ENCODE measurements at regions not wholly inside any gene's neighbourhood (a gene's known extent, or its start where the extent isn't known, plus 50 kb on each side); places are given as distances from the start of the nearest gene placed in this dataset.

GRCh38 chr3:64303401-64303800 lies 78.1 kb upstream of the PRICKLE2 start:
- DNase-seq (no peak), ATAC-seq (ENCODE audit: insufficient read depth, low read depth) (no peak)
- no peaks in the 10 kb centered on the region for H3K79me2 ChIP-seq (ENCODE audit: insufficient read depth, low read length)
- no peak overlapping the region for H3K4me2 ChIP-seq (ENCODE audit: insufficient read depth, low read length)
- TF ChIP-seq EZH2 (IDR thresholded peaks at IDR 0.05; ENCODE audit: borderline replicate concordance, low read depth, low read length, severe bottlenecking) (no peak), CTCF (IDR thresholded peaks at IDR 0.05; ENCODE audit: borderline replicate concordance, extremely low read depth, low read length, poor library complexity, severe bottlenecking) (no peak)
- H3K9ac ChIP-seq (ENCODE audit: low read depth, low read length) = no peak overlapping the region
- H3K4me3 ChIP-seq (ENCODE audit: low read depth in 1 of 2, low read length in 2 of 2) = no peak overlapping the region
- H4K20me1 ChIP-seq (ENCODE audit: insufficient read depth, low read length) = no peaks in the 10 kb centered on the region
- H3K27me3 ChIP-seq (ENCODE audit: insufficient read depth, low read length, poor library complexity) = no peaks in the 10 kb centered on the region
- H2AFZ ChIP-seq (ENCODE audit: low read depth, low read length) = no peak overlapping the region
- no peaks in the 10 kb centered on the region for H3K36me3 ChIP-seq (ENCODE audit: insufficient read depth, low read length)
- H3K9me3 ChIP-seq (ENCODE audit: insufficient read depth, low read length, severe bottlenecking) = no peaks in the 10 kb centered on the region
- no peak overlapping the region for H3K27ac ChIP-seq (ENCODE audit: low read length)
- no peaks in the 10 kb centered on the region for H3K4me1 ChIP-seq (ENCODE audit: insufficient read depth, low read length)

- Histone ChIP-seq H3K4me1 (ENCODE audit: insufficient read depth, low read length) (no peaks in the 10 kb centered on the region), H3K79me2 (ENCODE audit: insufficient read depth, low read length) (no peaks in the 10 kb centered on the region), H3K27me3 (ENCODE audit: insufficient read depth, low read length, poor library complexity) (no peaks in the 10 kb centered on the region), H4K20me1 (ENCODE audit: insufficient read depth, low read length) (no peaks in the 10 kb centered on the region), H3K9me3 (ENCODE audit: insufficient read depth, low read length, severe bottlenecking) (peaks cover 4% of the 10 kb centered on the region), H3K9ac (ENCODE audit: low read depth, low read length) (no peak overlapping the region), H3K4me3 (ENCODE audit: low read depth in 1 of 2, low read length in 2 of 2) (no peak overlapping the region), H2AFZ (ENCODE audit: low read depth, low read length) (no peak overlapping the region), H3K27ac (ENCODE audit: low read length) (no peak overlapping the region), H3K4me2 (ENCODE audit: insufficient read depth, low read length) (no peak overlapping the region), H3K36me3 (ENCODE audit: insufficient read depth, low read length) (no peaks in the 10 kb centered on the region)
- no peak for DNase-seq
- TF ChIP-seq CTCF (IDR thresholded peaks at IDR 0.05; ENCODE audit: borderline replicate concordance, extremely low read depth, low read length, poor library complexity, severe bottlenecking) (no peak), EZH2 (IDR thresholded peaks at IDR 0.05; ENCODE audit: borderline replicate concordance, low read depth, low read length, severe bottlenecking) (no peak)
- ATAC-seq (ENCODE audit: insufficient read depth, low read depth) = no peak
These were observed 76.2 kb upstream of the PRICKLE2 start for GRCh38 chr3:64301476-64301875.

- H2AFZ ChIP-seq (ENCODE audit: low read depth, low read length) = no peak overlapping the region
- no peak overlapping the region for H3K27ac ChIP-seq (ENCODE audit: low read length)
- H3K36me3 ChIP-seq (ENCODE audit: insufficient read depth, low read length) = no peaks in the 10 kb centered on the region
- H3K4me3 ChIP-seq (ENCODE audit: low read depth in 1 of 2, low read length in 2 of 2) = no peak overlapping the region
- H4K20me1 ChIP-seq (ENCODE audit: insufficient read depth, low read length) = no peaks in the 10 kb centered on the region
- DNase-seq (no peak), ATAC-seq (ENCODE audit: insufficient read depth, low read depth) (no peak)
- no peaks in the 10 kb centered on the region for H3K27me3 ChIP-seq (ENCODE audit: insufficient read depth, low read length, poor library complexity)
- H3K4me2 ChIP-seq (ENCODE audit: insufficient read depth, low read length) = no peak overlapping the region
- H3K4me1 ChIP-seq (ENCODE audit: insufficient read depth, low read length) = no peaks in the 10 kb centered on the region
- TF ChIP-seq CTCF (IDR thresholded peaks at IDR 0.05; ENCODE audit: borderline replicate concordance, extremely low read depth, low read length, poor library complexity, severe bottlenecking) = no peak
- TF ChIP-seq EZH2 (IDR thresholded peaks at IDR 0.05; ENCODE audit: borderline replicate concordance, low read depth, low read length, severe bottlenecking) = no peak
- peaks cover 4% of the 10 kb centered on the region for H3K9me3 ChIP-seq (ENCODE audit: insufficient read depth, low read length, severe bottlenecking)
- H3K79me2 ChIP-seq (ENCODE audit: insufficient read depth, low read length) = no peaks in the 10 kb centered on the region
- no peak overlapping the region for H3K9ac ChIP-seq (ENCODE audit: low read depth, low read length)
These were observed 75.6 kb upstream of the PRICKLE2 start for GRCh38 chr3:64300790-64301423.
